ENCODE measurements at regions not wholly inside any gene's neighbourhood (a gene's known extent, or its start where the extent isn't known, plus 50 kb on each side); places are given as distances from the start of the nearest gene placed in this dataset.

DNA sequence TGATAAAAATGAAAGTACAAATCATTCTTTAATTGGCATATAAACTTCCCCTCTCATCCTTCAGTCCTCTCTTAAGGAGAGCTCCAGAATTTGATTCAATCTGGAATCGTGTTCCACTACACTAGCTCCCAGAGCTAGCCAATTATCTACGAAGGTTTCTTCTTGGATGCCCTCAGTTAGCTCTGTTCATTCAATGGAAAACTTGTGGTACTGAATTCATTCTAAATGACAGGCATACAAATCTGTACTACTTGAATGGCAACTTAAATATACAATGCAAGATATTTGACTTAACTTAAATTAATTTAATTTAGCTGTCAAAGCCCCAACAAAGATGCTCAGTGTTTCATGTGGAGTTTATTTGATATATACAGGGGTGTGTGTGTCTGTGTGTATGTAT, 1474.2 kb upstream of the CELF4 start:
- H4K20me1 ChIP-seq (ENCODE audit: low read depth, low read length) = no peaks in the 10 kb centered on the region
- H3K79me2 ChIP-seq (ENCODE audit: insufficient read depth, low read length) = no peaks in the 10 kb centered on the region
- H3K9me3 ChIP-seq (ENCODE audit: insufficient read depth, low read length) = no peaks in the 10 kb centered on the region
- H3K27me3 ChIP-seq (ENCODE audit: low read length) = no peaks in the 10 kb centered on the region
- no peaks in the 10 kb centered on the region for H3K36me3 ChIP-seq (ENCODE audit: low read length)
- no peak overlapping the region for H3K4me3 ChIP-seq (ENCODE audit: insufficient read depth, low read length, poor library complexity, severe bottlenecking)
- H3K27ac ChIP-seq (ENCODE audit: low read depth, low read length) = no peak overlapping the region
- H3K4me2 ChIP-seq (ENCODE audit: low read depth, low read length, poor library complexity, severe bottlenecking) = no peak overlapping the region
- H3K9me2 ChIP-seq (replicated peaks; ENCODE audit: insufficient read depth, low read length) = no peaks in the 10 kb centered on the region
- H3K9ac ChIP-seq (ENCODE audit: low read length) = no peak overlapping the region
- TF ChIP-seq, protein P1, sequence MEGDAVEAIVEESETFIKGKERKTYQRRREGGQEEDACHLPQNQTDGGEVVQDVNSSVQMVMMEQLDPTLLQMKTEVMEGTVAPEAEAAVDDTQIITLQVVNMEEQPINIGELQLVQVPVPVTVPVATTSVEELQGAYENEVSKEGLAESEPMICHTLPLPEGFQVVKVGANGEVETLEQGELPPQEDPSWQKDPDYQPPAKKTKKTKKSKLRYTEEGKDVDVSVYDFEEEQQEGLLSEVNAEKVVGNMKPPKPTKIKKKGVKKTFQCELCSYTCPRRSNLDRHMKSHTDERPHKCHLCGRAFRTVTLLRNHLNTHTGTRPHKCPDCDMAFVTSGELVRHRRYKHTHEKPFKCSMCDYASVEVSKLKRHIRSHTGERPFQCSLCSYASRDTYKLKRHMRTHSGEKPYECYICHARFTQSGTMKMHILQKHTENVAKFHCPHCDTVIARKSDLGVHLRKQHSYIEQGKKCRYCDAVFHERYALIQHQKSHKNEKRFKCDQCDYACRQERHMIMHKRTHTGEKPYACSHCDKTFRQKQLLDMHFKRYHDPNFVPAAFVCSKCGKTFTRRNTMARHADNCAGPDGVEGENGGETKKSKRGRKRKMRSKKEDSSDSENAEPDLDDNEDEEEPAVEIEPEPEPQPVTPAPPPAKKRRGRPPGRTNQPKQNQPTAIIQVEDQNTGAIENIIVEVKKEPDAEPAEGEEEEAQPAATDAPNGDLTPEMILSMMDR (IDR thresholded peaks at IDR 0.05; ENCODE audit: insufficient read depth, low read length, poor library complexity, severe bottlenecking) = no peak
- TF ChIP-seq EZH2phosphoT487 (conservative IDR thresholded peaks at IDR 0.05; ENCODE audit: low read length) = no peak
- H2AFZ ChIP-seq (ENCODE audit: low read depth, low read length, severe bottlenecking) = no peak overlapping the region
- no peaks in the 10 kb centered on the region for H3F3A ChIP-seq (ENCODE audit: insufficient read depth)

DNA sequence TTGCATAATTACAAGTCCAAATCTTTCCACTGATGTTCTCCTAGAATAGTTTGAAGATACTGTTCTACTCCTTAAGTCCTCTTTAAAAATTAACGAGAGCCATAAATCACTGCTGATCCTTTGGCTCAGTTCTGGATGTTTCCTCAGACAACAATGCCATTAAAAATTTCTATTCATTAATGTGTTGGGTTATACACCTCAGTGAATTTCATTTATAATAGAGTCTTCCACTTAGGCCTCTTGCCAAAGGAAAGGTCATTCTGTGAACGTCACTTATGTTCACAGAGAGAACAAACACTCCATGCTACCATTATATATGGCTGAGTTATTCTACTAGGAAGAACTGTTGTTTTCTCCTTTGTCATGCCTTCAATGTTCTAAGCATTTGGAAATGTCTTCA, 1472.3 kb upstream of the CELF4 start:
- Histone ChIP-seq H3F3A (ENCODE audit: insufficient read depth) (no peaks in the 10 kb centered on the region), H3K9ac (ENCODE audit: low read length) (no peak overlapping the region), H3K36me3 (ENCODE audit: low read length) (no peaks in the 10 kb centered on the region), H3K9me2 (replicated peaks; ENCODE audit: insufficient read depth, low read length) (no peaks in the 10 kb centered on the region), H4K20me1 (ENCODE audit: low read depth, low read length) (no peaks in the 10 kb centered on the region), H3K79me2 (ENCODE audit: insufficient read depth, low read length) (no peaks in the 10 kb centered on the region), H2AFZ (ENCODE audit: low read depth, low read length, severe bottlenecking) (no peak overlapping the region), H3K27ac (ENCODE audit: low read depth, low read length) (no peak overlapping the region), H3K4me2 (ENCODE audit: low read depth, low read length, poor library complexity, severe bottlenecking) (no peak overlapping the region), H3K4me3 (ENCODE audit: insufficient read depth, low read length, poor library complexity, severe bottlenecking) (no peak overlapping the region), H3K27me3 (ENCODE audit: low read length) (no peaks in the 10 kb centered on the region), H3K9me3 (ENCODE audit: insufficient read depth, low read length) (no peaks in the 10 kb centered on the region)
- no peak for TF ChIP-seq EZH2phosphoT487 (conservative IDR thresholded peaks at IDR 0.05; ENCODE audit: low read length)
- TF ChIP-seq, protein P1 (IDR thresholded peaks at IDR 0.05; ENCODE audit: insufficient read depth, low read length, poor library complexity, severe bottlenecking) = no peak

DNA sequence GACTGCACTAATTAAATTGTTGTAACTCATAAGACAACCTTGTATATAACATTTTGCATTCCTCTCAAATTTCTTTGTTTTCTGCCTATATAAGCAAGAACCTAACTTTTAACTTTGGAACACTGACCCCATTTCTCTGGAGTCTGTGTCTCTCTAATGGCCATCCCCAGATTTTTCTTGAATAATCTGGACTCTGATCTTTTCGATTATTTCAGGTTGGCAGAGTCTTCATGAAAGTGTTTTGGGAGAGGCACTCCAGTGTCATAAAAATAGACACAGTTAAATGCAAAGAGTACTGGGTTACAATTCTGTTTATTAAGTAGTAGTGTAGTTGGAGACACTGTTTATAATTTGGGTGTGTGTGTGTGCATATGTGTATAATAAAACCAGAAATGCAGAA, 1467.7 kb upstream of the CELF4 start:
- no peak overlapping the region for H2AFZ ChIP-seq (ENCODE audit: low read depth, low read length, severe bottlenecking)
- no peak overlapping the region for H3K27ac ChIP-seq (ENCODE audit: low read depth, low read length)
- no peaks in the 10 kb centered on the region for H3K79me2 ChIP-seq (ENCODE audit: insufficient read depth, low read length)
- no peaks in the 10 kb centered on the region for H3K27me3 ChIP-seq (ENCODE audit: low read length)
- no peak overlapping the region for H3K4me2 ChIP-seq (ENCODE audit: low read depth, low read length, poor library complexity, severe bottlenecking)
- no peaks in the 10 kb centered on the region for H3K9me3 ChIP-seq (ENCODE audit: insufficient read depth, low read length)
- TF ChIP-seq, protein P1 (IDR thresholded peaks at IDR 0.05; ENCODE audit: insufficient read depth, low read length, poor library complexity, severe bottlenecking) = no peak
- no peak for TF ChIP-seq EZH2phosphoT487 (conservative IDR thresholded peaks at IDR 0.05; ENCODE audit: low read length)
- H4K20me1 ChIP-seq (ENCODE audit: low read depth, low read length) = no peaks in the 10 kb centered on the region
- no peak overlapping the region for H3K4me3 ChIP-seq (ENCODE audit: insufficient read depth, low read length, poor library complexity, severe bottlenecking)
- H3K9me2 ChIP-seq (replicated peaks; ENCODE audit: insufficient read depth, low read length) = no peaks in the 10 kb centered on the region
- H3K36me3 ChIP-seq (ENCODE audit: low read length) = no peaks in the 10 kb centered on the region
- H3F3A ChIP-seq (ENCODE audit: insufficient read depth) = no peaks in the 10 kb centered on the region
- no peak overlapping the region for H3K9ac ChIP-seq (ENCODE audit: low read length)

All from SU-DHL-6 (cell line).